Mesenchymal stem cell (in vitro differentiated cells and primary cell): ENCODE measurements at regions not wholly inside any gene's neighbourhood (a gene's known extent, or its start where the extent isn't known, plus 50 kb on each side); places are given as distances from the start of the nearest gene placed in this dataset.

Experiments
- DNase-seq: peaks from one replicate; pipeline ENCODE4 v3.0.0-alpha.2; 2013
- H2AFZ ChIP-seq: one replicate; pipeline ENCODE4 v1.6.1; 2013; ENCODE audit warnings: low read depth, mild to moderate bottlenecking, control low read depth, inconsistent platforms, low read length, moderate library complexity
- H2AK5ac ChIP-seq: 2 replicates; pipeline ENCODE4 v1.6.1; 2013; ENCODE audit warnings: low read length, moderate library complexity, mild to moderate bottlenecking, inconsistent platforms; ENCODE audit not compliant: severe bottlenecking
- H2BK120ac ChIP-seq: one replicate; pipeline ENCODE4 v1.6.1; 2013; ENCODE audit warnings: low read depth, mild to moderate bottlenecking, inconsistent platforms, low read length, moderate library complexity
- H2BK12ac ChIP-seq, 2 experiments: one replicate each; pipeline ENCODE4 v1.6.1; 2013; ENCODE audit warnings: inconsistent platforms in 2 of 2, low read length in 2 of 2, mild to moderate bottlenecking in 2 of 2, moderate library complexity in 2 of 2, control low read depth in 1 of 2
- H2BK15ac ChIP-seq: one replicate; pipeline ENCODE4 v1.6.1; 2013; ENCODE audit warnings: mild to moderate bottlenecking, low read depth, inconsistent platforms; ENCODE audit not compliant: poor library complexity, severe bottlenecking
- H2BK5ac ChIP-seq: 2 replicates; pipeline ENCODE4 v1.6.1; 2013; ENCODE audit warnings: low read depth, mild to moderate bottlenecking, low read length, control low read depth, inconsistent platforms; ENCODE audit not compliant: poor library complexity, severe bottlenecking
- H3K14ac ChIP-seq, 2 experiments: one replicate each; pipeline ENCODE4 v1.6.1; 2013; ENCODE audit warnings: inconsistent platforms in 2 of 2, low read length in 2 of 2, control low read depth in 1 of 2, mild to moderate bottlenecking in 1 of 2, moderate library complexity in 1 of 2
- H3K18ac ChIP-seq, 2 experiments: one replicate each; pipeline ENCODE4 v1.6.1; 2013; ENCODE audit warnings: inconsistent platforms in 2 of 2, low read length in 2 of 2, control low read depth in 1 of 2, low read depth in 1 of 2, mild to moderate bottlenecking in 1 of 2
- H3K23ac ChIP-seq, 2 experiments: one replicate each; pipeline ENCODE4 v1.6.1; 2013; ENCODE audit warnings: inconsistent platforms in 2 of 2, low read length in 2 of 2, mild to moderate bottlenecking in 2 of 2, moderate library complexity in 2 of 2, control low read depth in 1 of 2
- H3K27ac ChIP-seq: 2 replicates; pipeline ENCODE4 v1.5.1; 2013; ENCODE audit warnings: mild to moderate bottlenecking, moderate library complexity, low read length, control low read depth, inconsistent platforms; ENCODE audit not compliant: poor library complexity, severe bottlenecking
- H3K27me3 ChIP-seq, 2 experiments: 2 replicates each; pipeline versions ENCODE4 v1.6.1 to v1.7.0; 2013; ENCODE audit warnings: low read length in 2 of 2, mild to moderate bottlenecking in 2 of 2, moderate library complexity in 2 of 2, control low read depth in 1 of 2, inconsistent platforms in 1 of 2; ENCODE audit not compliant: control insufficient read depth in 1 of 2, insufficient read depth in 1 of 2
- H3K36me3 ChIP-seq, 2 experiments: 2 replicates each; pipeline versions ENCODE4 v1.6.1 to v1.7.0; 2013; ENCODE audit warnings: low read length in 2 of 2, control low read depth in 1 of 2, inconsistent platforms in 1 of 2, low read depth in 1 of 2, mild to moderate bottlenecking in 1 of 2; ENCODE audit not compliant: insufficient read depth in 2 of 2, control insufficient read depth in 1 of 2
- H3K4ac ChIP-seq, 2 experiments: one replicate each; pipeline ENCODE4 v1.6.1; 2013; ENCODE audit warnings: inconsistent platforms in 2 of 2, low read length in 2 of 2, mild to moderate bottlenecking in 2 of 2, moderate library complexity in 2 of 2, control low read depth in 1 of 2, low read depth in 1 of 2
- H3K4me1 ChIP-seq: 2 replicates; pipeline ENCODE4 v1.6.1; 2013; ENCODE audit warnings: low read depth, low read length, control low read depth; ENCODE audit not compliant: control insufficient read depth, insufficient read depth
- H3K4me2 ChIP-seq: 2 replicates; pipeline ENCODE4 v1.6.1; 2013; ENCODE audit warnings: low read length, mild to moderate bottlenecking, inconsistent platforms; ENCODE audit not compliant: poor library complexity, severe bottlenecking
- H3K4me3 ChIP-seq, 2 experiments: 2 replicates each; pipeline versions ENCODE4 v1.5.1 to v1.7.0; 2013; ENCODE audit warnings: low read length in 2 of 2, mild to moderate bottlenecking in 2 of 2, control low read depth in 1 of 2, low read depth in 1 of 2; ENCODE audit not compliant: insufficient read depth in 1 of 2
- H3K79me1 ChIP-seq: replicated peaks from 2 replicates; pipeline ENCODE4 v1.6.1; 2013; ENCODE audit warnings: mild to moderate bottlenecking, control low read depth, low read length, inconsistent platforms; ENCODE audit not compliant: poor library complexity, severe bottlenecking
- H3K9ac ChIP-seq: 2 replicates; pipeline ENCODE4 v1.7.0; 2013; ENCODE audit warnings: mild to moderate bottlenecking, low read length, moderate library complexity
- H3K9me3 ChIP-seq: 2 replicates; pipeline ENCODE4 v1.7.0; 2013; ENCODE audit warnings: mild to moderate bottlenecking, low read length; ENCODE audit not compliant: control insufficient read depth
- H4K8ac ChIP-seq: one replicate; pipeline ENCODE4 v1.6.1; 2013; ENCODE audit warnings: inconsistent platforms, mild to moderate bottlenecking, low read length, moderate library complexity
- H4K91ac ChIP-seq: one replicate; pipeline ENCODE4 v1.6.1; 2013; ENCODE audit warnings: mild to moderate bottlenecking, low read length, inconsistent platforms
- WGBS: methylation state at CpG from one replicate; pipeline ENCODE4 v1.1.7; 2013; ENCODE audit warnings: mixed read lengths; 5-methylcytosine and 5-hydroxymethylcytosine counted together

GRCh38 chr12:59082952-59083351 lies 162.6 kb upstream of the LRIG3 start:
- H3K18ac ChIP-seq = no peak overlapping the region
- no peak overlapping the region for H2BK5ac ChIP-seq
- no peak overlapping the region for H3K14ac ChIP-seq
- WGBS = 100% methylated on average over 1 of the region's 3 CpGs
- H2BK120ac ChIP-seq = no peak overlapping the region
- DNase-seq = no peak
- H3K4me3 ChIP-seq = no peak overlapping the region
- no peak overlapping the region for H3K23ac ChIP-seq
- H3K9ac ChIP-seq = no peak overlapping the region
- no peak overlapping the region for H4K91ac ChIP-seq
- peaks cover 2% of the 10 kb centered on the region for H3K4me1 ChIP-seq
- H3K27me3 ChIP-seq = no peaks in the 10 kb centered on the region
- no peaks in the 10 kb centered on the region for H3K9me3 ChIP-seq
- no peak overlapping the region for H3K27ac ChIP-seq
- no peak overlapping the region for H2BK15ac ChIP-seq
- no peak overlapping the region for H4K8ac ChIP-seq
- no peaks in the 10 kb centered on the region for H3K79me1 ChIP-seq
- no peak overlapping the region for H3K4me2 ChIP-seq
- H2BK12ac ChIP-seq = no peak overlapping the region
- no peaks in the 10 kb centered on the region for H3K36me3 ChIP-seq
- H2AFZ ChIP-seq = no peak overlapping the region
- no peak overlapping the region for H3K4ac ChIP-seq
- no peak overlapping the region for H2AK5ac ChIP-seq

GRCh38 chr12:59080101-59080500 lies 159.8 kb upstream of the LRIG3 start:
- Histone ChIP-seq H3K23ac (no peak overlapping the region), H3K27me3 (no peaks in the 10 kb centered on the region), H3K14ac (no peak overlapping the region), H3K4me1 (peaks cover 2% of the 10 kb centered on the region), H2BK5ac (no peak overlapping the region), H2AK5ac (no peak overlapping the region), H3K27ac (no peak overlapping the region), H4K91ac (no peak overlapping the region), H2BK15ac (no peak overlapping the region), H3K18ac (no peak overlapping the region), H3K79me1 (no peaks in the 10 kb centered on the region), H3K9me3 (no peaks in the 10 kb centered on the region), H3K9ac (no peak overlapping the region), H3K4me2 (no peak overlapping the region), H2AFZ (no peak overlapping the region), H3K4ac (no peak overlapping the region), H4K8ac (no peak overlapping the region), H2BK12ac (no peak overlapping the region), H3K4me3 (no peak overlapping the region), H3K36me3 (no peaks in the 10 kb centered on the region), H2BK120ac (no peak overlapping the region)
- DNase-seq = no peak
- WGBS = no CpG with 5 or more reads among the region's 1 CpG

DNA sequence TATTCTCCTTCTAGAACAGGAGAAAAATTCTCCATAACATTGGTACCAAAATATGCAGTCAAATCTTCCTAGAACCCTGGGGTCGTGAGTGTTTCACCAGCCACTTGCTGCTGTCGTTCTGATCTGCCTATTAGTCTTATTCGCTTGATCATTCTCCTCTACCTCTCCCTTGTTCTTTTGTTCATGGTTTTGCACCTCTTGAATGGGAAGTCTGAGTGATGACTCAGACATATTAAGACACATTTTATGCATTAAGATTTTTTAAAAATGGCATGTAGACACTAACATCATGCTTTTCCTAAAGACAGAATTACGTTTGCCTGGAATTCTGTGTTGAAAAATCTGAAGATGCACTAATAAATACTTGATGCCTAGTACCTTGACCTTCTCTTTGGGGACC lies 159.2 kb upstream of the LRIG3 start:
- no peak overlapping the region for H4K8ac ChIP-seq
- H4K91ac ChIP-seq = no peak overlapping the region
- no peak overlapping the region for H2BK15ac ChIP-seq
- H3K4me3 ChIP-seq = no peak overlapping the region
- H2BK5ac ChIP-seq = no peak overlapping the region
- H3K4ac ChIP-seq = no peak overlapping the region
- WGBS = 97% methylated on average over 3 of the region's 4 CpGs
- no peak overlapping the region for H3K27ac ChIP-seq
- H3K36me3 ChIP-seq = no peaks in the 10 kb centered on the region
- no peaks in the 10 kb centered on the region for H3K79me1 ChIP-seq
- H2BK120ac ChIP-seq = no peak overlapping the region
- H2AK5ac ChIP-seq = no peak overlapping the region
- H3K23ac ChIP-seq = no peak overlapping the region
- H3K14ac ChIP-seq = no peak overlapping the region
- no peak overlapping the region for H2BK12ac ChIP-seq
- H3K4me2 ChIP-seq = no peak overlapping the region
- H2AFZ ChIP-seq = no peak overlapping the region
- no peak for DNase-seq
- no peaks in the 10 kb centered on the region for H3K4me1 ChIP-seq
- no peak overlapping the region for H3K9ac ChIP-seq
- no peaks in the 10 kb centered on the region for H3K27me3 ChIP-seq
- no peak overlapping the region for H3K18ac ChIP-seq
- H3K9me3 ChIP-seq = no peaks in the 10 kb centered on the region

DNA sequence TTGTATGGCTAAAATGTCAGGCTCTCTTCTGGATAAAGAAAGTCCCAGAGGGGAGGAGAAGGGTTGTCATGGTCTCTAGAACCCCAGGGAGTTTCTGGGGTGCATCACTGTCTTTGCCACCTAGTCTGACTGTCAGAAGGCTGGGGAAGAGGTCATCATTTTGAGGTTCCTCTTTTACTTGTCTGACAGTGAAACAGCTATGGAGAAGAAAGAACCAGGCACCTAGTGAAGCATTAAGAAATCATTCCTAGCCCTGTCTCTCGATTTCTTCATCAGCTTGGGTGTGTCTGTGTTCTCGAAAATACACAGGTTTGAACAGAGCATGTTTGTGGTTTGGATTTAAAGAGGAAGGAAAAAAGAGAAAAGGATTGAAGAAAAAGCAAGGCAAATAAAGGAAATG lies 158.7 kb upstream of the LRIG3 start:
- H3K27ac ChIP-seq = no peak overlapping the region
- H2AK5ac ChIP-seq = peak overlapping the region; percentile 17
- no peak for DNase-seq
- no peak overlapping the region for H3K4me3 ChIP-seq
- H3K14ac ChIP-seq = no peak overlapping the region
- H3K9ac ChIP-seq = no peak overlapping the region
- H2BK5ac ChIP-seq = no peak overlapping the region
- H3K23ac ChIP-seq = no peak overlapping the region
- no peak overlapping the region for H4K91ac ChIP-seq
- H2BK15ac ChIP-seq = no peak overlapping the region
- H3K27me3 ChIP-seq = no peaks in the 10 kb centered on the region
- H3K18ac ChIP-seq = peak overlapping the region in 1 of 2 experiments; percentile 8
- no peak overlapping the region for H4K8ac ChIP-seq
- no peak overlapping the region for H3K4me2 ChIP-seq
- H3K9me3 ChIP-seq = no peaks in the 10 kb centered on the region
- H3K36me3 ChIP-seq = no peaks in the 10 kb centered on the region
- H2AFZ ChIP-seq = no peak overlapping the region
- no peaks in the 10 kb centered on the region for H3K79me1 ChIP-seq
- no peak overlapping the region for H2BK120ac ChIP-seq
- no peaks in the 10 kb centered on the region for H3K4me1 ChIP-seq
- peak overlapping the region in 1 of 2 experiments; percentile 83 for H2BK12ac ChIP-seq
- WGBS = 93% methylated on average over 2 of the region's 2 CpGs
- H3K4ac ChIP-seq = peak overlapping the region in 1 of 2 experiments; percentile 58
